ENCODE measurements at regions not wholly inside any gene's neighbourhood (a gene's known extent, or its start where the extent isn't known, plus 50 kb on each side); places are given as distances from the start of the nearest gene placed in this dataset.

GRCh38 chr18:66874812-66875474 lies 271.1 kb upstream of the CDH19 start:
- no peaks in the 10 kb centered on the region for H3K36me3 ChIP-seq (replicated peaks in 1 of 2; ENCODE audit: control insufficient read depth in 1 of 2, insufficient read depth in 2 of 2, low read length in 2 of 2)
- Mint-ChIP-seq H3K4me3 (no peak overlapping the region), H3K4me1 (no peaks in the 10 kb centered on the region), H3K27ac (no peak overlapping the region), H3K36me3 (no peaks in the 10 kb centered on the region), H3K27me3 (ENCODE audit: low read depth in 3 of 3) (no peaks in the 10 kb centered on the region), H3K9me3 (no peaks in the 10 kb centered on the region)
- no peaks in the 10 kb centered on the region for H4K20me1 ChIP-seq (ENCODE audit: insufficient read depth, low read length)
- WGBS (ENCODE audit: insufficient coverage) = no CpG with 5 or more reads among the region's 3 CpGs
- no peak for DNase-seq
- no peak overlapping the region for H3K4me2 ChIP-seq (replicated peaks; ENCODE audit: extremely low read depth, low read length, poor library complexity, severe bottlenecking)
- no peaks in the 10 kb centered on the region for H3K79me2 ChIP-seq (ENCODE audit: insufficient read depth, low read length)
- H3K27ac ChIP-seq (ENCODE audit: low read depth in 1 of 2, low read length in 2 of 2) = no peak overlapping the region
- TF ChIP-seq CTCF (IDR thresholded peaks at IDR 0.05) = no peak
- H3K4me3 ChIP-seq (replicated peaks in 1 of 3; ENCODE audit: low read depth in 2 of 3, low read length in 3 of 3) = no peak overlapping the region
- H3K4me1 ChIP-seq (ENCODE audit: control insufficient read depth in 1 of 2, insufficient read depth in 2 of 2, low read length in 2 of 2) = no peaks in the 10 kb centered on the region
- no peaks in the 10 kb centered on the region for H3K9me3 ChIP-seq (replicated peaks in 1 of 2; ENCODE audit: control insufficient read depth in 1 of 2, insufficient read depth in 1 of 2, low read length in 2 of 2)
- intact Hi-C loops (cut with micrococcal nuclease) = no loop called here
- no peaks in the 10 kb centered on the region for H3K27me3 ChIP-seq (ENCODE audit: control insufficient read depth in 2 of 2, insufficient read depth in 2 of 2, low read length in 2 of 2)
- no peak overlapping the region for H2AFZ ChIP-seq (ENCODE audit: insufficient read depth, low read depth, low read length, poor library complexity, severe bottlenecking)
- H3K9ac ChIP-seq (ENCODE audit: insufficient read depth, low read length, poor library complexity, severe bottlenecking) = no peak overlapping the region

- H3K27me3 Mint-ChIP-seq (ENCODE audit: low read depth in 3 of 3) = no peaks in the 10 kb centered on the region
- H3K4me1 Mint-ChIP-seq = no peaks in the 10 kb centered on the region
- no peak overlapping the region for H2AFZ ChIP-seq (ENCODE audit: insufficient read depth, low read depth, low read length, poor library complexity, severe bottlenecking)
- DNase-seq = no peak
- H3K27ac ChIP-seq (ENCODE audit: low read depth in 1 of 2, low read length in 2 of 2) = no peak overlapping the region
- intact Hi-C loops (cut with micrococcal nuclease) = no loop called here
- no peaks in the 10 kb centered on the region for H3K27me3 ChIP-seq (ENCODE audit: control insufficient read depth in 2 of 2, insufficient read depth in 2 of 2, low read length in 2 of 2)
- H4K20me1 ChIP-seq (ENCODE audit: insufficient read depth, low read length) = no peaks in the 10 kb centered on the region
- no peak overlapping the region for H3K9ac ChIP-seq (ENCODE audit: insufficient read depth, low read length, poor library complexity, severe bottlenecking)
- no peaks in the 10 kb centered on the region for H3K79me2 ChIP-seq (ENCODE audit: insufficient read depth, low read length)
- no peak overlapping the region for H3K4me3 Mint-ChIP-seq
- no peaks in the 10 kb centered on the region for H3K36me3 Mint-ChIP-seq
- no peaks in the 10 kb centered on the region for H3K36me3 ChIP-seq (replicated peaks in 1 of 2; ENCODE audit: control insufficient read depth in 1 of 2, insufficient read depth in 2 of 2, low read length in 2 of 2)
- H3K9me3 Mint-ChIP-seq = no peaks in the 10 kb centered on the region
- H3K4me3 ChIP-seq (replicated peaks in 1 of 3; ENCODE audit: low read depth in 2 of 3, low read length in 3 of 3) = no peak overlapping the region
- no peak overlapping the region for H3K4me2 ChIP-seq (replicated peaks; ENCODE audit: extremely low read depth, low read length, poor library complexity, severe bottlenecking)
- no peak overlapping the region for H3K27ac Mint-ChIP-seq
- H3K9me3 ChIP-seq (replicated peaks in 1 of 2; ENCODE audit: control insufficient read depth in 1 of 2, insufficient read depth in 1 of 2, low read length in 2 of 2) = no peaks in the 10 kb centered on the region
- no peaks in the 10 kb centered on the region for H3K4me1 ChIP-seq (ENCODE audit: control insufficient read depth in 1 of 2, insufficient read depth in 2 of 2, low read length in 2 of 2)
- TF ChIP-seq CTCF (IDR thresholded peaks at IDR 0.05) = no peak
Measured at GRCh38 chr18:66874375-66874774, 270.5 kb upstream of the CDH19 start.
